Adrenal gland (tissue), 5 donors: ENCODE measurements at regions not wholly inside any gene's neighbourhood (a gene's known extent, or its start where the extent isn't known, plus 50 kb on each side); places are given as distances from the start of the nearest gene placed in this dataset.

Experiments used
- CTCF ChIP-seq, 6 experiments: fragments of 450-650 bp in 4 of 6; fragments of 200-600 bp in 2 of 6; sonication (generic) in 1 of 6; IDR thresholded peaks; 1 replicate in 5 of 6; 2 replicates in 1 of 6; pipeline versions ENCODE4 v1.5.1 to v1.8.0; 2016 to 2021; ENCODE audit warnings: antibody characterized with exemption in 6 of 6, mild to moderate bottlenecking in 2 of 6, moderate library complexity in 1 of 6
- POLR2A ChIP-seq, 2 donors: fragments of 450-650 bp; IDR thresholded peaks; one replicate each; pipeline ENCODE4 v1.6.1; 2017; ENCODE audit warnings: antibody characterized with exemption in 2 of 2, mild to moderate bottlenecking in 2 of 2, moderate library complexity in 1 of 2
- donor health status: DM: no; HTN: no; CAD: no.

GRCh38 chr20:40468759-40469158, 220.3 kb downstream of the MAFB start:
- TF ChIP-seq CTCF (IDR thresholded peaks at IDR 0.05) (no peak), POLR2A (IDR thresholded peaks at IDR 0.05) (no peak)
